HEK293 (cell line): ENCODE measurements at regions not wholly inside any gene's neighbourhood (a gene's known extent, or its start where the extent isn't known, plus 50 kb on each side); places are given as distances from the start of the nearest gene placed in this dataset.

ENCODE experiments used
- IKZF3 ChIP-seq: fragments of 450-650 bp; IDR thresholded peaks from 2 replicates; pipeline ENCODE4 v1.5.0; 2018; ENCODE audit warnings: missing biosample characterization, mild to moderate bottlenecking, missing genetic modification characterization, moderate library complexity
- YY1 ChIP-seq: fragments of 450-650 bp; formaldehyde crosslinking; IDR thresholded peaks from 2 replicates; pipeline ENCODE4 v1.5.1; 2018; ENCODE audit warnings: missing biosample characterization, missing genetic modification characterization
- ZBTB1 ChIP-seq: fragments of 450-650 bp; formaldehyde crosslinking; IDR thresholded peaks from 2 replicates; pipeline ENCODE4 v1.5.1; 2016; ENCODE audit warnings: missing biosample characterization, missing genetic modification characterization
- ZBTB17 ChIP-seq: fragments of 450-650 bp; formaldehyde crosslinking; IDR thresholded peaks from 2 replicates; pipeline ENCODE4 v1.5.1; 2016; ENCODE audit warnings: missing biosample characterization, missing genetic modification characterization
- ZBTB8A ChIP-seq: fragments of 450-650 bp; formaldehyde crosslinking; IDR thresholded peaks from 2 replicates; pipeline ENCODE4 v1.5.1; 2016; ENCODE audit warnings: missing biosample characterization, missing genetic modification characterization
- ZNF157 ChIP-seq: fragments of 450-650 bp; formaldehyde crosslinking; IDR thresholded peaks from 2 replicates; pipeline ENCODE4 v1.5.1; 2016; ENCODE audit warnings: missing biosample characterization, missing genetic modification characterization
- ZNF561 ChIP-seq: fragments of 450-650 bp; IDR thresholded peaks from 2 replicates; pipeline ENCODE4 v1.5.1; 2018; ENCODE audit warnings: missing biosample characterization, missing genetic modification characterization, borderline replicate concordance
- ZNF791 ChIP-seq: fragments of 450-650 bp; formaldehyde crosslinking; IDR thresholded peaks from 2 replicates; pipeline ENCODE4 v1.5.1; 2016; ENCODE audit warnings: missing biosample characterization, missing genetic modification characterization
- ZSCAN30 ChIP-seq: fragments of 450-650 bp; IDR thresholded peaks from 2 replicates; pipeline ENCODE4 v1.5.1; 2018; ENCODE audit warnings: missing biosample characterization, mild to moderate bottlenecking, missing genetic modification characterization, moderate library complexity
- TF ChIP-seq, protein P1 (sequence below): fragments of 450-650 bp; formaldehyde crosslinking; IDR thresholded peaks from 2 replicates; pipeline ENCODE4 v1.5.1; 2016; ENCODE audit warnings: missing biosample characterization, missing genetic modification characterization
- TF ChIP-seq, protein P2 (sequence below): sonication (generic); formaldehyde crosslinking; IDR thresholded peaks from 2 replicates; pipeline ENCODE4 v1.8.1; 2022; ENCODE audit warnings: mild to moderate bottlenecking, moderate library complexity, missing genetic modification reagents
- TF ChIP-seq, protein P3 (sequence below): fragments of 450-650 bp; formaldehyde crosslinking; optimal IDR thresholded peaks from 2 replicates; pipeline ENCODE3; 2016; ENCODE audit warnings: missing biosample characterization, mild to moderate bottlenecking, missing genetic modification characterization

DNA sequence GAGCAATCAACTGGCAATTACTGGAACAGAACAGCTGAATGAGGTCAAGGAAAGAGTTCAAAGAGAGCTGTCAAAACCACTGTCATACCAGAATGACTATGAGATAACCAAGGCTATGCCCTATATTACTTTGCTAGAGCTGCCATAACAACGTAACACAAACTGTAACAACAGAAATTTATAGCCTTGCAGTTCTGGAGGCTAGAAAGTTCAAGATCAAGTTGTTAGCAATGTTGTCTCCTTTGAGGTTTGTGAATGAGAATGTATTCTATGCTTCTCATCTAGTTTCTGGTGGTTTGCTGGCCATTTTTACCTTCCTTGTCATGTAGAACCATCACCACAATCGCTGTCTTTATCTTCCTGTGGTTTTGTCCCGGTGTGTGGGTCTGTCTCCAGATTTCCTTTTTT, 1323.0 kb upstream of the GJE1 start:
- TF ChIP-seq, protein P1, sequence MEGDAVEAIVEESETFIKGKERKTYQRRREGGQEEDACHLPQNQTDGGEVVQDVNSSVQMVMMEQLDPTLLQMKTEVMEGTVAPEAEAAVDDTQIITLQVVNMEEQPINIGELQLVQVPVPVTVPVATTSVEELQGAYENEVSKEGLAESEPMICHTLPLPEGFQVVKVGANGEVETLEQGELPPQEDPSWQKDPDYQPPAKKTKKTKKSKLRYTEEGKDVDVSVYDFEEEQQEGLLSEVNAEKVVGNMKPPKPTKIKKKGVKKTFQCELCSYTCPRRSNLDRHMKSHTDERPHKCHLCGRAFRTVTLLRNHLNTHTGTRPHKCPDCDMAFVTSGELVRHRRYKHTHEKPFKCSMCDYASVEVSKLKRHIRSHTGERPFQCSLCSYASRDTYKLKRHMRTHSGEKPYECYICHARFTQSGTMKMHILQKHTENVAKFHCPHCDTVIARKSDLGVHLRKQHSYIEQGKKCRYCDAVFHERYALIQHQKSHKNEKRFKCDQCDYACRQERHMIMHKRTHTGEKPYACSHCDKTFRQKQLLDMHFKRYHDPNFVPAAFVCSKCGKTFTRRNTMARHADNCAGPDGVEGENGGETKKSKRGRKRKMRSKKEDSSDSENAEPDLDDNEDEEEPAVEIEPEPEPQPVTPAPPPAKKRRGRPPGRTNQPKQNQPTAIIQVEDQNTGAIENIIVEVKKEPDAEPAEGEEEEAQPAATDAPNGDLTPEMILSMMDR (tag by site-specific recombination): no peak
- TF ChIP-seq ZNF791: no peak
- TF ChIP-seq ZBTB8A (tag by site-specific recombination): no peak
- TF ChIP-seq ZBTB17 (tag by site-specific recombination): no peak
- TF ChIP-seq, protein P2, sequence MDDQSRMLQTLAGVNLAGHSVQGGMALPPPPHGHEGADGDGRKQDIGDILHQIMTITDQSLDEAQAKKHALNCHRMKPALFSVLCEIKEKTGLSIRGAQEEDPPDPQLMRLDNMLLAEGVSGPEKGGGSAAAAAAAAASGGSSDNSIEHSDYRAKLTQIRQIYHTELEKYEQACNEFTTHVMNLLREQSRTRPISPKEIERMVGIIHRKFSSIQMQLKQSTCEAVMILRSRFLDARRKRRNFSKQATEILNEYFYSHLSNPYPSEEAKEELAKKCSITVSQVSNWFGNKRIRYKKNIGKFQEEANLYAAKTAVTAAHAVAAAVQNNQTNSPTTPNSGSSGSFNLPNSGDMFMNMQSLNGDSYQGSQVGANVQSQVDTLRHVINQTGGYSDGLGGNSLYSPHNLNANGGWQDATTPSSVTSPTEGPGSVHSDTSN (CRISPR knock-in tag): no peak
- no peak for TF ChIP-seq ZBTB1 (tag by site-specific recombination)
- TF ChIP-seq YY1 (tag by site-specific recombination): no peak
- TF ChIP-seq ZSCAN30 (tag by site-specific recombination): no peak
- no peak for TF ChIP-seq IKZF3 (tag by site-specific recombination)
- no peak for TF ChIP-seq ZNF157 (tag by site-specific recombination)
- TF ChIP-seq, protein P3, sequence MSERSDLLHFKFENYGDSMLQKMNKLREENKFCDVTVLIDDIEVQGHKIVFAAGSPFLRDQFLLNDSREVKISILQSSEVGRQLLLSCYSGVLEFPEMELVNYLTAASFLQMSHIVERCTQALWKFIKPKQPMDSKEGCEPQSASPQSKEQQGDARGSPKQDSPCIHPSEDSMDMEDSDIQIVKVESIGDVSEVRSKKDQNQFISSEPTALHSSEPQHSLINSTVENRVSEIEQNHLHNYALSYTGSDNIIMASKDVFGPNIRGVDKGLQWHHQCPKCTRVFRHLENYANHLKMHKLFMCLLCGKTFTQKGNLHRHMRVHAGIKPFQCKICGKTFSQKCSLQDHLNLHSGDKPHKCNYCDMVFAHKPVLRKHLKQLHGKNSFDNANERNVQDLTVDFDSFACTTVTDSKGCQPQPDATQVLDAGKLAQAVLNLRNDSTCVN (tag by site-specific recombination): no peak
- TF ChIP-seq ZNF561 (tag by site-specific recombination): no peak
